ENCODE measurements at regions not wholly inside any gene's neighbourhood (a gene's known extent, or its start where the extent isn't known, plus 50 kb on each side); places are given as distances from the start of the nearest gene placed in this dataset.

- no peaks in the 10 kb centered on the region for H3K9me3 ChIP-seq (replicated peaks; ENCODE audit: control insufficient read depth, insufficient read depth, low read depth, low read length)
- H2AFZ ChIP-seq (ENCODE audit: low read depth, low read length): no peak overlapping the region
- no peaks in the 10 kb centered on the region for H3K4me1 ChIP-seq (replicated peaks in 1 of 2; ENCODE audit: control insufficient read depth in 2 of 2, insufficient read depth in 2 of 2, low read length in 2 of 2)
- peak in 2 of 4 experiments; percentile 3 for DNase-seq (ENCODE audit: extremely low read depth in 1 of 4, low spot score in 3 of 4)
- no peaks in the 10 kb centered on the region for H3K9me1 ChIP-seq (ENCODE audit: control insufficient read depth, insufficient read depth, low read length)
- H4K20me1 ChIP-seq (replicated peaks; ENCODE audit: control insufficient read depth, insufficient read depth, low read length): no peaks in the 10 kb centered on the region
- in situ Hi-C loops (cut with MboI): no loop called here
- H3K79me2 ChIP-seq (ENCODE audit: control insufficient read depth, insufficient read depth, low read length): no peaks in the 10 kb centered on the region
- FAIRE-seq: no peak
- no TSS peak for BruUV-seq (replicated peaks)
- no peaks in the 10 kb centered on the region for H3K27me3 ChIP-seq (ENCODE audit: control insufficient read depth in 2 of 2, insufficient read depth in 2 of 2, low read length in 2 of 2)
- WGBS (ENCODE audit: insufficient coverage, low coverage, missing lambda C conversion rate): 0% methylated on average over 2 of the region's 2 CpGs
- H3K9ac ChIP-seq (ENCODE audit: insufficient read depth in 1 of 2, low read depth in 2 of 2, low read length in 2 of 2): no peak overlapping the region
- no peak overlapping the region for H3K27ac ChIP-seq (ENCODE audit: extremely low read depth, low read depth, low read length)
- H3K4me2 ChIP-seq (ENCODE audit: insufficient read depth, low read length): no peak overlapping the region
- no peaks in the 10 kb centered on the region for H3K36me3 ChIP-seq (ENCODE audit: control insufficient read depth, insufficient read depth, low read length)
- ATAC-seq: no peak
- intact Hi-C loops (cut with micrococcal nuclease): no loop called here
- H3K4me3 ChIP-seq: no peak overlapping the region
- ChIA-PET CTCF (ENCODE audit: low intra/inter-chr PET ratio) (no interaction called here), POLR2A (no interaction called here)
- TF ChIP-seq CREB1 (IDR thresholded peaks at IDR 0.05) (no peak), CREB1 (CRISPR knock-in tag; IDR thresholded peaks at IDR 0.05) (no peak), CBX2 (IDR thresholded peaks at IDR 0.05; ENCODE audit: insufficient read depth, low read length, poor library complexity, severe bottlenecking) (no peak), SNRNP70 (optimal IDR thresholded peaks at IDR 0.05; ENCODE audit: low read depth, low read length) (no peak), CHD7 (IDR thresholded peaks at IDR 0.05; ENCODE audit: low read depth, low read length) (no peak), U2AF1 (optimal IDR thresholded peaks at IDR 0.05; ENCODE audit: low read depth, low read length) (no peak), ETV5 (CRISPR knock-in tag; IDR thresholded peaks at IDR 0.05; ENCODE audit: low read depth) (no peak), CBFA2T2 (conservative IDR thresholded peaks at IDR 0.05) (no peak), ESRRA (IDR thresholded peaks at IDR 0.05; ENCODE audit: borderline replicate concordance, low read depth) (no peak), ZNF354B (CRISPR knock-in tag; IDR thresholded peaks at IDR 0.05) (no peak), GATA2 (CRISPR knock-in tag; IDR thresholded peaks at IDR 0.05) (no peak), FUS (optimal IDR thresholded peaks at IDR 0.05; ENCODE audit: low read depth, low read length) (no peak), SREBF1 (IDR thresholded peaks at IDR 0.05; ENCODE audit: borderline replicate concordance, low read depth, low read length) (no peak), MIER1 (IDR thresholded peaks at IDR 0.05; ENCODE audit: low read depth) (no peak), ZNF766 (CRISPR knock-in tag; conservative IDR thresholded peaks at IDR 0.05) (no peak)
These were observed 1045.6 kb downstream of the GLUD2 start for GRCh38 chrX:122092978-122093377.

Data from K562 (cell line).